BJ (cell line): ENCODE measurements at regions not wholly inside any gene's neighbourhood (a gene's known extent, or its start where the extent isn't known, plus 50 kb on each side); places are given as distances from the start of the nearest gene placed in this dataset.
"Not testable (repeated sequence)": the region's sequence is repeated elsewhere in the genome, so short reads cannot be mapped to it uniquely, and the experiment has no call there.

Experiments used
- CTCF ChIA-PET: fragments of 350-600 bp; formaldehyde crosslinking; extraction: SDS; loops from one replicate; lab custom pipeline; 2021; ENCODE audit warnings: antibody characterized with exemption, inconsistent platforms; lab: Yijun Ruan, JAX
- POLR2A ChIA-PET: fragments of 300-600 bp; sonication (Branson Sonifier 250); formaldehyde crosslinking; extraction: SDS; loops from one replicate; lab custom pipeline; 2021; ENCODE audit warnings: antibody characterized with exemption; lab: Charles Lee
- DNase-seq: peaks from one replicate; pipeline ENCODE4 v3.0.0-alpha.2; 2011; ENCODE audit warnings: low read depth
- H3K27me3 ChIP-seq: 2 replicates; pipeline ENCODE4 v1.6.0; 2011; ENCODE audit warnings: low read length; ENCODE audit not compliant: control insufficient read depth, insufficient read depth
- H3K36me3 ChIP-seq: 2 replicates; pipeline ENCODE4 v1.5.1; 2011; ENCODE audit warnings: low read length; ENCODE audit not compliant: control insufficient read depth, insufficient read depth
- H3K4me3 ChIP-seq: 2 replicates; pipeline ENCODE4 v1.5.1; 2011; ENCODE audit warnings: low read depth, mild to moderate bottlenecking, control low read depth, low read length
- CTCF ChIP-seq: IDR thresholded peaks from 2 replicates; pipeline ENCODE4 v1.5.1; 2011; ENCODE audit warnings: low read depth, mild to moderate bottlenecking, control low read depth, inconsistent platforms, low read length, moderate library complexity; ENCODE audit not compliant: insufficient read depth

GRCh38 chr6:85864453-85865401 lies 222.0 kb upstream of the SYNCRIP start:
- H3K27me3 ChIP-seq = no peaks in the 10 kb centered on the region
- no peak for DNase-seq
- H3K4me3 ChIP-seq = no peak overlapping the region

GRCh38 chr6:85856235-85856634 lies 213.5 kb upstream of the SYNCRIP start:
- Histone ChIP-seq H3K36me3 (no peaks in the 10 kb centered on the region), H3K27me3 (no peaks in the 10 kb centered on the region), H3K4me3 (no peak overlapping the region)
- no peak for TF ChIP-seq CTCF
- POLR2A ChIA-PET = no interaction called here
- CTCF ChIA-PET = no interaction called here
- no peak for DNase-seq

More at GRCh38 chr6:85864453-85865401, 222.0 kb upstream of the SYNCRIP start:
- CTCF ChIA-PET = no interaction called here
- no peaks in the 10 kb centered on the region for H3K36me3 ChIP-seq
- TF ChIP-seq CTCF = 0 out of 2 replicates have a peak, but pooled peaks have one; percentile 18
- POLR2A ChIA-PET = no interaction called here

GRCh38 chr6:85838351-85839119 lies 195.8 kb upstream of the SYNCRIP start:
- H3K27me3 ChIP-seq, H3K4me3 ChIP-seq, POLR2A ChIA-PET, DNase-seq, H3K36me3 ChIP-seq, CTCF ChIA-PET: not testable (repeated sequence)

- POLR2A ChIA-PET = no interaction called here
- no peaks in the 10 kb centered on the region for H3K36me3 ChIP-seq
- CTCF ChIA-PET = interaction anchor here (0.6 to 0.7 kb wide), 2 partner anchors 14 to 1732 kb away, joined by 3 read pairs; no protein-coding TSS in a partner anchor
- no peaks in the 10 kb centered on the region for H3K27me3 ChIP-seq
- DNase-seq = no peak
- TF ChIP-seq CTCF = no peak
- H3K4me3 ChIP-seq = no peak overlapping the region
Observed at GRCh38 chr6:85828973-85829372, 186.3 kb upstream of the SYNCRIP start.

GRCh38 chr6:85826997-85827396 lies 184.3 kb upstream of the SYNCRIP start:
- CTCF ChIA-PET = no interaction called here
- no peaks in the 10 kb centered on the region for H3K27me3 ChIP-seq
- no peak overlapping the region for H3K4me3 ChIP-seq
- no peaks in the 10 kb centered on the region for H3K36me3 ChIP-seq
- DNase-seq = no peak
- no peak for TF ChIP-seq CTCF
- POLR2A ChIA-PET = no interaction called here
